ENCODE measurements at regions not wholly inside any gene's neighbourhood (a gene's known extent, or its start where the extent isn't known, plus 50 kb on each side); places are given as distances from the start of the nearest gene placed in this dataset.
"Not testable (repeated sequence)": the region's sequence is repeated elsewhere in the genome, so short reads cannot be mapped to it uniquely, and the experiment has no call there.

DNA sequence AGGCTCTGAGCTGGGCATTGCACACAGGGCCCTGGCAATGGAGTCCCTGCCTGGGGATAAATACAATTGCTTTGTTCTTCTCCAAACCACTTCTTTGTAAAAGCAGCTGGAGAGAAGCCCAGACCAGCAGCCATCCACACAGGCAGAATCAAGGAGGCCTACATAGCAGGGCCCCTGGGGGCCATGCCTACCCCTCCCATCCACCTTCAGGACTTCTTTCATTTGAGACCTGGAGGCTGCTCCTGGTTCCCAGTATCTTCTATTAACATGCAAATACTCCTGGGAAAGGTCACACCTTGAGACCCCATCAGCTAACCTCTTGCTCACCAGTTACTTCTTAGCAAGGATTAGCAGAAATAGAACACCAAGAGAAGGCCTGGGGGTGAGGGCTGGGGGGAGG, 511.1 kb downstream of the SOX6 start:
- Mint-ChIP-seq H3K27ac (ENCODE audit: low read depth, unreplicated experiment) (no peak overlapping the region), H3K4me1 (ENCODE audit: insufficient read depth, unreplicated experiment) (peaks cover 6% of the 10 kb centered on the region), H3K27me3 (ENCODE audit: insufficient read depth, unreplicated experiment) (no peaks in the 10 kb centered on the region), H3K9me3 (ENCODE audit: unreplicated experiment) (no peaks in the 10 kb centered on the region), H3K36me3 (ENCODE audit: insufficient read depth, unreplicated experiment) (no peaks in the 10 kb centered on the region), H3K4me3 (ENCODE audit: unreplicated experiment) (no peak overlapping the region)
- no TSS peak for BruUV-seq (replicated peaks)
- DNase-seq (ENCODE audit: unreplicated experiment), result no peak
- TF ChIP-seq, protein P1, sequence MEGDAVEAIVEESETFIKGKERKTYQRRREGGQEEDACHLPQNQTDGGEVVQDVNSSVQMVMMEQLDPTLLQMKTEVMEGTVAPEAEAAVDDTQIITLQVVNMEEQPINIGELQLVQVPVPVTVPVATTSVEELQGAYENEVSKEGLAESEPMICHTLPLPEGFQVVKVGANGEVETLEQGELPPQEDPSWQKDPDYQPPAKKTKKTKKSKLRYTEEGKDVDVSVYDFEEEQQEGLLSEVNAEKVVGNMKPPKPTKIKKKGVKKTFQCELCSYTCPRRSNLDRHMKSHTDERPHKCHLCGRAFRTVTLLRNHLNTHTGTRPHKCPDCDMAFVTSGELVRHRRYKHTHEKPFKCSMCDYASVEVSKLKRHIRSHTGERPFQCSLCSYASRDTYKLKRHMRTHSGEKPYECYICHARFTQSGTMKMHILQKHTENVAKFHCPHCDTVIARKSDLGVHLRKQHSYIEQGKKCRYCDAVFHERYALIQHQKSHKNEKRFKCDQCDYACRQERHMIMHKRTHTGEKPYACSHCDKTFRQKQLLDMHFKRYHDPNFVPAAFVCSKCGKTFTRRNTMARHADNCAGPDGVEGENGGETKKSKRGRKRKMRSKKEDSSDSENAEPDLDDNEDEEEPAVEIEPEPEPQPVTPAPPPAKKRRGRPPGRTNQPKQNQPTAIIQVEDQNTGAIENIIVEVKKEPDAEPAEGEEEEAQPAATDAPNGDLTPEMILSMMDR (IDR thresholded peaks at IDR 0.05; ENCODE audit: unreplicated experiment), result no peak
- ChIA-PET CTCF (no interaction called here), POLR2A (interaction anchor here (0.6 kb wide), 1 partner anchor 558 kb away, joined by 3 read pairs; no protein-coding TSS in a partner anchor)
- intact Hi-C loops (cut with micrococcal nuclease), result no loop called here

DNA sequence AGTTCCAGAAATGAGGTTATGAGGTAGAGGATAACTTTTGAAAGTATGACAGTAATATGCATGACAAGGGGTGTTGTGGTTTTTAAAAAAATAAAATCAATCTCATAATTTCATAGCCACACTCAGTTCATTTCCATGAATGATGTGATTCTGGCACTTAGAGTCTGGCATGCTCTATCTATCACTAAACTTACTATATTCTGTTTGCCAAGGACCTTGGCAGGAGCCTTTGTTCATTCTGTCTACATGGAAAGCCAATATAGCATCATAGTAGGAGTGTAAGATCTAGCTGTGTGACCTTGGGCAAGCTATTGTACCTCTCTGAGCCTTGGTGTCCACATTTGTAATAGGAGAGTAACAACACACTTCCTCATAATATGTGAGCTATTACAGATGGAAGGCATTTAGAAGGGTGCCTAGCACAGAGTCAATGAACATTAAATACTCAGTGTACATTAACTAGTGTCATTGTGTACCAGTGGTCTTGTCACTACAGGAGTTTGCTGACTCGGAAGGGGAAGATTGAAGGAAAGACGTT, 507.6 kb downstream of the SOX6 start:
- BruUV-seq (replicated peaks), result no TSS peak
- ChIA-PET POLR2A (interaction anchor here (1.5 kb wide), 1 partner anchor 758 kb away, joined by 3 read pairs; no protein-coding TSS in a partner anchor), CTCF (interaction anchor here (1.0 to 1.5 kb wide), 2 partner anchors 28 to 764 kb away, joined by 3 read pairs; no protein-coding TSS in a partner anchor)
- H3K27ac Mint-ChIP-seq (ENCODE audit: low read depth, unreplicated experiment), result no peak overlapping the region
- no peaks in the 10 kb centered on the region for H3K36me3 Mint-ChIP-seq (ENCODE audit: insufficient read depth, unreplicated experiment)
- no peak for DNase-seq (ENCODE audit: unreplicated experiment)
- no peaks in the 10 kb centered on the region for H3K27me3 Mint-ChIP-seq (ENCODE audit: insufficient read depth, unreplicated experiment)
- TF ChIP-seq, protein P1 (IDR thresholded peaks at IDR 0.05; ENCODE audit: unreplicated experiment), result no peak
- no peaks in the 10 kb centered on the region for H3K4me1 Mint-ChIP-seq (ENCODE audit: insufficient read depth, unreplicated experiment)
- H3K9me3 Mint-ChIP-seq (ENCODE audit: unreplicated experiment), result no peaks in the 10 kb centered on the region
- intact Hi-C loops (cut with micrococcal nuclease), result no loop called here
- no peak overlapping the region for H3K4me3 Mint-ChIP-seq (ENCODE audit: unreplicated experiment)

DNA sequence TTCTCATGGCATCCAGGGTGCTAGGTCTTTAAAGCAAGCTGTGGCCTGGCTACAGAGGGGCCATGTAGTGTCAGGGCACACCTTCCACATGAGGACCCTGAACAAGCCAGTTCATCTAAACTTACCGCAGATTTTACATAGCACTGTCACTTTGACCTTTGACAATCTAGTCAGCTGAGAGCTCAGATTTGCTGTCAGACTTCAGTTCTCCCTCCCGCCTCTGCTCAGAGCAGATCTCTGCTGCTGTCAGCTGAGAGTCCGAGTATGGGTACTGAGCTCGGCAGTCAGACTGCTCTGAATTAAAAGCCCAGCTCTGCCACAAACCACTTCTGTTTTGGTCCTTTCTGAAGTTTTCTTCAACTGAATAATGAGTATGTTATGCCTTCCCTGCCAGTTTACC, 507.1 kb downstream of the SOX6 start:
- ChIA-PET CTCF (interaction anchor here (0.5 to 1.5 kb wide), 5 partner anchors 21 to 763 kb away, joined by 3 to 4 read pairs (median 3); no protein-coding TSS in a partner anchor), POLR2A (interaction anchor here (0.6 to 1.5 kb wide), 2 partner anchors 27 to 757 kb away, joined by 3 read pairs; no protein-coding TSS in a partner anchor)
- intact Hi-C loops (cut with micrococcal nuclease), result no loop called here
- Mint-ChIP-seq H3K4me3 (ENCODE audit: unreplicated experiment) (no peak overlapping the region), H3K4me1 (ENCODE audit: insufficient read depth, unreplicated experiment) (no peaks in the 10 kb centered on the region), H3K27me3 (ENCODE audit: insufficient read depth, unreplicated experiment) (no peaks in the 10 kb centered on the region), H3K27ac (ENCODE audit: low read depth, unreplicated experiment) (no peak overlapping the region), H3K36me3 (ENCODE audit: insufficient read depth, unreplicated experiment) (no peaks in the 10 kb centered on the region), H3K9me3 (ENCODE audit: unreplicated experiment) (no peaks in the 10 kb centered on the region)
- no TSS peak for BruUV-seq (replicated peaks)
- TF ChIP-seq, protein P1 (IDR thresholded peaks at IDR 0.05; ENCODE audit: unreplicated experiment), result no peak
- DNase-seq (ENCODE audit: unreplicated experiment), result no peak

DNA sequence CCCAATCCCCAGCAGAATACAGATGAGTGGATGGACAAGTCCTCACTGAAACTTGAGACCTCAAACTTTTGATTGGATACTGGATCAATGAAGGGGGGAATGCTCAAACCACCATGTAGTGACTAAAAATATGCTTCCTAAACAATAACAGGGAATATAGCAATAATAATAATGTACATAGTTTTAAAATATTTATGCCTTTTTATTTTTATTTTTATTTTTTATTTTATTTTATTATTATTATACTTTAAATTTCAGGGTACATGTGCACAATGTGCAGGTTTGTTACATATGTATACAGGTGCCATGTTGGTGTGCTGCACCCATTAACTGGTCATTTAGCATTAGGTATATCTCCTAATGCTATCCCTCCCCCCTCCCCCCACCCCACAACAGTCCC, 506.0 kb downstream of the SOX6 start:
- not testable (repeated sequence) for H3K4me3 Mint-ChIP-seq (ENCODE audit: unreplicated experiment); H3K36me3 Mint-ChIP-seq (ENCODE audit: insufficient read depth, unreplicated experiment); BruUV-seq (replicated peaks); H3K4me1 Mint-ChIP-seq (ENCODE audit: insufficient read depth, unreplicated experiment); DNase-seq (ENCODE audit: unreplicated experiment); H3K9me3 Mint-ChIP-seq (ENCODE audit: unreplicated experiment); H3K27me3 Mint-ChIP-seq (ENCODE audit: insufficient read depth, unreplicated experiment); H3K27ac Mint-ChIP-seq (ENCODE audit: low read depth, unreplicated experiment)
- intact Hi-C loops (cut with micrococcal nuclease), result loop anchor here (5.0 kb wide), 1 partner anchor 198 kb away; no protein-coding TSS in a partner anchor
- POLR2A ChIA-PET, result interaction anchor here (1.5 kb wide), 1 partner anchor 756 kb away, joined by 3 read pairs; no protein-coding TSS in a partner anchor
- CTCF ChIA-PET, result interaction anchor here (0.7 to 1.5 kb wide), 3 partner anchors 12 to 1041 kb away, joined by 3 read pairs; no protein-coding TSS in a partner anchor
